HCEC 1CT (cell line): ENCODE measurements at regions not wholly inside any gene's neighbourhood (a gene's known extent, or its start where the extent isn't known, plus 50 kb on each side); places are given as distances from the start of the nearest gene placed in this dataset.

ENCODE experiments used
- DNase-seq: peaks from one replicate; pipeline ENCODE4 v3.0.0-alpha.2; 2017

- DNase-seq, result no peak
Observed at GRCh38 chr2:51120754-51121280, 88.9 kb upstream of the NRXN1 start.

DNA sequence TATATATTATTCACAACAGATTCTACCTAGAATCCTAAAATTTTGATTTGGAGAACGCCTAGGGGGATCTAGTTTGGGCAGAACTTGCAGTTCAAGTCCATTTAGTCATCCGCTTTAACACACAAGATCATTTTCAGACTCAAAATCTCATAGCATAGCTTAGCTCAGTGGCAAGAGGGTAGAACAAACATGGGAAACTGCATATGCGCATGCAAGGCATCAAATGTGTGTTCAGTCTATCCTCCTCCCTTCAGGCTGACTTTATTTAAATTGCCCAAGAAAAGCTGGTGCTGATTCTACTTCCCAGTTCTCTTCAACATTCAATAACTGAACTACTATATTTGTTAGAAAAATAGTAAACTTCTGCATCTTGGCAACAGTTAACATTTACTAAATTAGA lies 79.6 kb upstream of the NRXN1 start:
- no peak for DNase-seq

DNA sequence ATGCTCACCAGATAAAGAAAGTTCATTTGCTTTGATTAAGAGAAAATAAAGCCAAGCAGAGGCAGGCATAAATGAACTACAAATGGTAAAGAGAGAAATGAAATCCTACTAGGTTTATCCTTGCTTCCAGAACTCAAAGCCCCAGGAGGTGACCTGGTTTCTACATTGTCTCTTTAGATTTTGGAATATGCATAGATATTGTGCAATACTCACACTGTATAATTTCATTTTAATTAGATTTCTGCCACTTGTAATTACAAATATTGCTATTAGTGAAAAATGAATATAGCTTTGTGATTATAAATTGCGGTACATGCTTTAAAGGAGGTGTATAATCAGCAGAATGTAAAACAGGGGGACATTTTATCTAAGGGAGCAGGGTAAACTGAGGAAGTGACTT lies 76.9 kb upstream of the NRXN1 start:
- no peak for DNase-seq

DNA sequence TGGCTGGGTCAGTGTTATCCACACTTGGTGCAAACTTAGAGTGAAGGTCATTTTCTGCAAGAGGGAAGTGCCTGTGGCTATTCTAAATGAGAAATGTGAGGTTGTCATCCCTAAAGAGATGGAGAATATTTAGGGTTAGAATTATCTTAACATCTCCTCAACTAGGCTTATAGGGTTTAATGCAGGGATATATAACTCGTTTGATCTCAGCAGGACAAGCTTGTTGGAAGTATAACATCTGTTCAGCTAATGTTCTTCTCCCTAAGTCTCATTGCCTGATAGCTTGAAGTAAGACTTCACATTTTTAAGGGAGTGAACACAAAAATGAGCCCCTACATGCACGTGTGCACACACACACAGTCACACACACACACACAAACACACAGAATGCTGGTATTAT lies 75.9 kb upstream of the NRXN1 start:
- DNase-seq, result no peak

DNA sequence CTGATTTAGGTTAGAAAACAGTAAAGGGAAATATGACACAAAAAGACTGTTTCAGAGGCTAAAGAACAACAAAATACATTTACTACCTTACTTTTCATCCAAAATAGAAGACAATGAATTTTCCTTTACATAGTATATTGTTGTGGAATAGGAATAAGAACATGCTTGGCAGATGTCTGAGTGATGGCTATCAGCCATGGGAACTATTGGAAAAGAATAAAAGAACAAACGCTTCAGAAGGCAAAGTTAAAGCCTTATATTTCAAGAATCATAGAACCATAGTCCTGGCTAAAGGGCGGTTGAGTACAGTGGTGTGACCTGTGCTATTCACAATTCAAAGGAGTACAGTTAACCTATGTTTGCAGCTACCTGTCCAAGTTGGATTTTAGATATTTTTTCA lies 73.9 kb upstream of the NRXN1 start:
- DNase-seq, result no peak

GRCh38 chr2:51103205-51103604 lies 71.3 kb upstream of the NRXN1 start:
- peak; percentile 61 for DNase-seq

DNA sequence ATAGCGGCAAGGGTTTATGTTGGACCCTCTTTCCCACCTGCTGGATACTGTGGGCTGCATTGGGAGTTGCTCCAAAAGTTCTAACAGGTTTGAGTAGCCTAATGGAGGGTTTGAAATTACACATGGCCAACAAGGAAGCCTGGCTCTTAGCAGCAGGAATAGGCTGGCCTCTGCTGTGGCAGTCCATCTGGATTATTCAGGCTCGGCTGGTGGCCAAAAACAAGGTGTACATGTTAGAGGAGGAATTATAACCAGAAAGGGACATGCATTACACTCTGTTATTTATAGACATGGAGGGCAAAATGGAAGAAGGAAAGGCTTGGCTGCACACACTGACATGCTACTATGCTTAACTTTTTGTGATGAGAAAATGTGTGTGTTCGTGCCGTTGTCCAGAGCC lies 61.1 kb upstream of the NRXN1 start:
- DNase-seq, result no peak

GRCh38 chr2:51085420-51086068 lies 53.6 kb upstream of the NRXN1 start:
- DNase-seq, result no peak

GRCh38 chr2:51084750-51085149 lies 52.8 kb upstream of the NRXN1 start:
- no peak for DNase-seq
